GM10248 (cell line): ENCODE measurements at regions not wholly inside any gene's neighbourhood (a gene's known extent, or its start where the extent isn't known, plus 50 kb on each side); places are given as distances from the start of the nearest gene placed in this dataset.
"Not testable (repeated sequence)": the region's sequence is repeated elsewhere in the genome, so short reads cannot be mapped to it uniquely, and the experiment has no call there.

Experiments
- CTCF ChIA-PET: fragments of 300-600 bp; sonication (Branson Sonifier 250); formaldehyde crosslinking; extraction: SDS; loops from one replicate; lab custom pipeline; 2021; ENCODE audit warnings: antibody characterized with exemption; lab: Yijun Ruan, JAX
- POLR2A ChIA-PET: fragments of 350-650 bp; sonication (Branson Sonifier 250); formaldehyde crosslinking; extraction: SDS; loops from one replicate; lab custom pipeline; 2020; ENCODE audit warnings: antibody characterized with exemption; lab: Yijun Ruan, JAX
- DNase-seq: peaks from one replicate; pipeline ENCODE4 v3.0.0; 2012; ENCODE audit errors: extremely low spot score
- TF ChIP-seq, protein P1 (sequence below): IDR thresholded peaks from 2 replicates; pipeline ENCODE4 v1.5.1; 2012; ENCODE audit warnings: mild to moderate bottlenecking, low read depth; ENCODE audit errors: extremely low read depth, missing control alignments, control extremely low read depth

DNA sequence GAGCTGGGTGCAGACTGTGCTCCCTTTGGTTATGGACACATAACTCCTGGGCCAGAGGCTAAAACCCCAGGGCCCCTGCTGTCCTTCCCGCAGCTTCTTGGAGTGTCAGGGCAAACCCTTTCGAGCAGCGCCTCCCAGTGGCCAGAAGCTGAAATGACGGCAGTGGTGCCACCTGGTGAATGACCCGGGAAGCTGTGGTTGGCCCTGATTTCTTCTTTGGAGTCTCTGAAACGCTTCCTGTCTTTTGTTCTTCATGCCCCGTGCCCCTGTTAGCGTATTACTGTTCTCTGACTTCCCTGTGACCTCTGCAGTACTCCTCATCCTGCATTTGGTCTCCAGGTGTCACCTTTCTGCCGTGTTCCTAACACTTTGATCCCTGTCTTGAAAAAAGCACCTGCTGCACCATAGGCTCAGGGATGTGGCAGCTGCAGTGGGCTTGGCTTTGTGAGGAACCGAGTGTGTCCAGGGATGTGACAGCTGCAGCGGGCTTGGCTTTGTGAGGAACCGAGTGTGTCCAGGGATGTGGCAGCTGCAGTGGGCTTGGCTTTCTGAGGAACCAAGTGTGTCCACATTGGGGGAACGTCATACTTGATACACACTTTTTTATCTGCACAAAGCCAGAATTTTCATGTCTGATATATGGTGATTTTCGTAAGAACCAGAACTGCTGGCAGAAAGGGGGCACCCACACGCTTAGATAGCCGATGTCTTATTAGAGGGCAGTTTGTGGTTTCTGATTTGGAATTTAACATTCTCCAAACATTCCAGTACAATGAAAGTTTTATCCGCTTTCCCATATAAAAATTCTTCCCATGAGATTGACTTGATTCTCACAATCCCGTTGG, 241.8 kb upstream of the FRG2C start:
- DNase-seq, POLR2A ChIA-PET: not testable (repeated sequence)
- TF ChIP-seq, protein P1, sequence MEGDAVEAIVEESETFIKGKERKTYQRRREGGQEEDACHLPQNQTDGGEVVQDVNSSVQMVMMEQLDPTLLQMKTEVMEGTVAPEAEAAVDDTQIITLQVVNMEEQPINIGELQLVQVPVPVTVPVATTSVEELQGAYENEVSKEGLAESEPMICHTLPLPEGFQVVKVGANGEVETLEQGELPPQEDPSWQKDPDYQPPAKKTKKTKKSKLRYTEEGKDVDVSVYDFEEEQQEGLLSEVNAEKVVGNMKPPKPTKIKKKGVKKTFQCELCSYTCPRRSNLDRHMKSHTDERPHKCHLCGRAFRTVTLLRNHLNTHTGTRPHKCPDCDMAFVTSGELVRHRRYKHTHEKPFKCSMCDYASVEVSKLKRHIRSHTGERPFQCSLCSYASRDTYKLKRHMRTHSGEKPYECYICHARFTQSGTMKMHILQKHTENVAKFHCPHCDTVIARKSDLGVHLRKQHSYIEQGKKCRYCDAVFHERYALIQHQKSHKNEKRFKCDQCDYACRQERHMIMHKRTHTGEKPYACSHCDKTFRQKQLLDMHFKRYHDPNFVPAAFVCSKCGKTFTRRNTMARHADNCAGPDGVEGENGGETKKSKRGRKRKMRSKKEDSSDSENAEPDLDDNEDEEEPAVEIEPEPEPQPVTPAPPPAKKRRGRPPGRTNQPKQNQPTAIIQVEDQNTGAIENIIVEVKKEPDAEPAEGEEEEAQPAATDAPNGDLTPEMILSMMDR, result peak; percentile 48
- CTCF ChIA-PET, result interaction anchor here (1.0 to 1.3 kb wide), 3 partner anchors 8 to 44 kb away, joined by 3 to 7 read pairs (median 3); no protein-coding TSS in a partner anchor

DNA sequence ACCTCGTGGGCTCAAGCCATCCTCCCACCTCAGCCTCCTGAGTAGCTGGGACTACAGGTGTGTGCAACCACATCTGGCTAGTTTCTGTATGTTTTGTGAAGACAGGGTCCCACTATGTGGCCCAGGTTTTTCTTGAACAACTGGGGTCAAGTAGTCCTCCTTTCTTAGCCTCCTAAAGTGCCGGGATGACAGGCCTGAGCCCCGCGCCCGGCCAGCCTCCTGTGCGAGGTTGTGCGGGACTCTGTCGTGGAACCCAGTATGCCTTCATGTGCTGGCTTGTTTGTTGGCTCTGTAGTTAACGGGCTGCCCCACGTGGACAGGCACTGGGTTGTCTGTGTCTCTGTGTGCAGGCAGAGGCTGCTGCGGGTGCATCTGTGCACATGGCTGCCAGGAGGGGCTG, 238.7 kb upstream of the FRG2C start:
- DNase-seq, CTCF ChIA-PET, POLR2A ChIA-PET: not testable (repeated sequence)

DNA sequence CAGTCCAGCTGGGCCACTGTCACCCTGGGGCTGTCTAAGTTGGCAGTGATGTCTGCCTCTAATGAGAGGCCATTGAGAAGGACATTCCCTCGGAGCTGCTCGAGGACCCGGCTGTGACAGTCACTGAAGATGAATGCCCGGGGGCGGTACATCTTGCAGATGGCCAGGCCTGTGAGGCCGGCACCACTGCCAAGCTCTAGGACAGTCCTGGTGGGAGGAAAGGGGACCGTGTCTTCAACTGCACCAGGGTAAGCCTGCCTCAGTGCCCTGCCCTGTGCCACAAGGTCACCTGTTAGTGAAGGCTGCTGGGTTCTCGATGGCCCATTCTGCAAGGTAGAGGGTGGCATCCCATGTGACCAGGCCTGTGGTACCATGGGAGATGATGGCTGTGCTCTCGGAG, 236.6 kb upstream of the FRG2C start:
- DNase-seq, POLR2A ChIA-PET: not testable (repeated sequence)
- CTCF ChIA-PET, result interaction anchor here (1.8 kb wide), 1 partner anchor 65 kb away, joined by 4 read pairs; no protein-coding TSS in a partner anchor

DNA sequence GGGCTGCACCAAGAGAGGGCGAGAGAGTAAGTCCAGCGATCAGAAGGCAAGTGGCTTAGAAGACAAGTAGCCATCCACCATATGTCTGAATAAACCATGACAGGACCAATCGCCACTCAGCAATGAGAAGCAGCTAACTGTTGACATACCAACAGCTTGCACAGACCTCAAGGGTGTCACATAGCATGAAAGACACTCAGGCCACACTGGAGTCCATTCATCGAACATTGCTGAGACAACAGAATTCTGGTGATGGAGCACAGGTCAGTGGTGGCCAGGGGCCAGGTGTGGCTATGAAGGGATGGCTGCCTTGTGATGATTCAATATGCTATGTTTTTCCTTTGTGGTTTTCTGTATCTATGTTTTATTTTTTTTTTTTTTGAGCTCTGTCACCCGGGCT, 236.2 kb upstream of the FRG2C start:
- POLR2A ChIA-PET, result not testable (repeated sequence)
- CTCF ChIA-PET, result interaction anchor here (0.8 kb wide), 1 partner anchor 9 kb away, joined by 3 read pairs; no protein-coding TSS in a partner anchor

DNA sequence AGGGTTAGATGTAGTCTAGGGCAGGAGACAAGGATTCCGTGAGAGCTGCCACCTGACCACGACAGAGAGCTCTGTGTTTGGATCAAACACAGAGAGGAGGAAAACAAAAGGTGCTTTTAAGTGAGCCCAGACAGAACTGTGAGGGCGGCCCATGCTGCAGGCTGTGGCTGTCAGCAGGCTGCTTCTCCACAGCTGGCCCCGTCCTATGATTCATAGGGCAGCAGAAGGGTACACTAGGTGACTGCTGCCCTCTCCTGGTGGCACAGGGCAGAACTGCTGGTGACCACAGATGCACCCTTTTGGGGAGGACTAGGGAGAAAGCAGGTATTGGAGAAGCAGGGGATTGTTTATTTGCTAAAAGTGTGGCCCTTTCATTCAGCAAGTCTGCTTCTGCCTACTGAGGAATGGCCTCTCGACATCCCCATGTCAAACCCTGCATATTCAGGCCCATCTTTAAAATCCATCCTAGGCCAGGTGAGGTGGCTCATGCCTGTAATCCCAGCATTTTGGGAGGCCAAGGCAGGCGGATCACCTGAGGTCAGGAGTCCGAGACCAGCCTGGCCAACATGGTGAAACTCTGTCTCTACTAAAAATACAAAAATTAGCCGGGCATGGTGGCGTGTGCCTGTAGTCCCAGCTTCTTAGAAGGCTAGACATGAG, 234.4 kb upstream of the FRG2C start:
- POLR2A ChIA-PET, result not testable (repeated sequence)
- TF ChIP-seq, protein P1, result peak; percentile 74
- peak; percentile 35 for DNase-seq
- CTCF ChIA-PET, result interaction anchor here (0.7 to 2.0 kb wide), 5 partner anchors 7 to 167 kb away, joined by 3 to 7 read pairs (median 4); no protein-coding TSS in a partner anchor

More for the DNA sequence above, 236.2 kb upstream of the FRG2C start:
- not testable (repeated sequence) for DNase-seq

DNA sequence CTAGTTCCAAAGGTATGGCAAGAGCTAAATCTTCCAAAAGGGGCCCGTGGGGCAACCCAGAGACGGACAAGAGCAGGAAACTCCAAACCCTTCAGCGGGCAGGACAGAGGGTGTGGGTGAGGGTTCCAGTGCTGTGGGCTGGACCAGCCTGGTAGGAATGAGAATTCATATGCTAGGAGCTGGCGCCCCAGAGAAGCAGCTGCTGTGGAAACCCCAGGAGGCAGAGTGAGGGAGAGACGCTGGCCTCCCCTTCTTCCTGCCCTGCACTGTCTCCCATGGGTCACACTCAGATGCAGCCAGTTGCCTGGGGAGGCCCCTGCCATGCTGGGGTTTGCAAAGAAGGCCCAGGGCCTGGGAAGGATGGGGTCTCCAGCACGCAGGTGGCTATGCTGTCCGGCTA, 233.7 kb upstream of the FRG2C start:
- CTCF ChIA-PET, result interaction anchor here (2.0 kb wide), 1 partner anchor 8 kb away, joined by 7 read pairs; no protein-coding TSS in a partner anchor
- DNase-seq, POLR2A ChIA-PET: not testable (repeated sequence)

DNA sequence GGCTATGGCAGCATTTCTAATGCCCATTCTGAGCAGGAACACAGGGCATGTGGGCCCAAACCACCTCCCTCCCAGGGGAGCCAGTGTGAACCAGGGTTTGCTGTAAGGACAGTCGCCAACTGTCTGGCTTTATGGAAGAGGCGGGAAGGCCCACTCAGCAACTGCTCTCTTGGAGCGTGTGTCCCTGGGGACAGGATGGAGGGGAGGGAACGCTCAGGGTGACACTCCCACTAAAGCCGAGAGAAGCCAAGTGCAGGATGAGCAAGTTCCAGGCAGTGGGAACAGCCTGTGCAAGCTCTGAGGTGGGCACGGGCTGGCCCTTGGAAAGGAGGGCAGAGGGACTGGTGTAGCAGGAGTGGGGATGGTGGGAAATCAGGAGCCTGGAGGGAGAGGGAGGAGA, 233.0 kb upstream of the FRG2C start:
- DNase-seq, POLR2A ChIA-PET: not testable (repeated sequence)
- CTCF ChIA-PET, result interaction anchor here (2.0 kb wide), 1 partner anchor 9 kb away, joined by 7 read pairs; no protein-coding TSS in a partner anchor

DNA sequence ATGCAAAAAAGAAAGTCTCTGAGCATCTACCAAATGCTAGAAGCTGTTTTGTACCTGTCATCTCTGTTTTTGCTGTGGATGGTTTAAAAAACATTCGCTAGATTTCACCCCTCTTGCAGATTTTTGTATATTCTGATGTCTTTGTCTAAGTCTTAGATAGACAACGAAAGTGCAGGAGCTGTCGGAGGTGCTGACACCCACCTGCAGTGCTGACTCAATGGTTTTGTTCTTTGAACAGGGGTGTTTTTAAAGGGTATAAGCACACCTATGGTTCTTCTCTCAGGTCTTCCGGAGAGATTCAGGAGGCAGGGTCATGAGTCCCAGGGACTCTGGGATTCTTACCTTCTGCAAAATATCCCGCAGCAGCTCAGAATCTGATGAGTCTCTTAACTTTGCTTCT, 231.7 kb upstream of the FRG2C start:
- DNase-seq, CTCF ChIA-PET, POLR2A ChIA-PET: not testable (repeated sequence)

DNA sequence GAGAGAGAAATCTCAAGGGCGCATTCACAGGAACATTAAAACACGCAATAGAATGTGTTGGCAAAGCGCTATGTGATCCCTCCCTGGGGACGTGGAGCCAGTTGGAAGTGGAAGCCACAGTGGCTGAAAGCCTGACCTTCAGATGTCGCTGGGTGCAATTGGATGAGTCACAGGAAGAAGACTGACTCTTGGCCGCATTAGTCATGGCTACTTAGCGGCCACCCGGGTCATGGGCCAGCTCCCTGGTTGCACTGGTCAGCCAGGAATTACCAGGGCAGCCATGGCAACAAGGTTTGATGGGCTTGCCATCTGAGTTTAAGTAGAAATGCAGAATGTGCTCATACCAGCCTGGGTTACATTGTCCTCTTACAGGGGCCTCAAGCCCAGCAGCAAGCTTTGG, 231.2 kb upstream of the FRG2C start:
- DNase-seq, CTCF ChIA-PET, POLR2A ChIA-PET: not testable (repeated sequence)

DNA sequence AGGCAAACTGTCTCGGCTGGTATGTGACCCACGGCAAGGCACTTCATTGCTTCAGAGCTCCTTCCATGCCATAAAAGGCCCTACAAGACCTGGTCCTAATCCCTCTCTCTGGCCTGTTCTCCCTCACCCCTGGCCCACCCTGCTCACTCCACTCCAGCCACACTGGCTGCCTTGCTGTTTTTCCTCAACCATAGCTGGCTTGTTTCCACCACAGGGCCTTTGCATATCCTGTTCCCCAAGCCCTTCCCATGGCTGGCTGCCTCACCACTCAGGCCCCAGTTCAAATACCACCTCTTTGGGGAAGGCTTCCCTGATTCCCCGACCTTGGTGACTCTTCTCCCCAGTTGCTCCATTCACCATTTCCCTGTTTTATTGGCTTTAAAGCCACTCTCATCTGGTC, 230.8 kb upstream of the FRG2C start:
- DNase-seq, POLR2A ChIA-PET, CTCF ChIA-PET: not testable (repeated sequence)

DNA sequence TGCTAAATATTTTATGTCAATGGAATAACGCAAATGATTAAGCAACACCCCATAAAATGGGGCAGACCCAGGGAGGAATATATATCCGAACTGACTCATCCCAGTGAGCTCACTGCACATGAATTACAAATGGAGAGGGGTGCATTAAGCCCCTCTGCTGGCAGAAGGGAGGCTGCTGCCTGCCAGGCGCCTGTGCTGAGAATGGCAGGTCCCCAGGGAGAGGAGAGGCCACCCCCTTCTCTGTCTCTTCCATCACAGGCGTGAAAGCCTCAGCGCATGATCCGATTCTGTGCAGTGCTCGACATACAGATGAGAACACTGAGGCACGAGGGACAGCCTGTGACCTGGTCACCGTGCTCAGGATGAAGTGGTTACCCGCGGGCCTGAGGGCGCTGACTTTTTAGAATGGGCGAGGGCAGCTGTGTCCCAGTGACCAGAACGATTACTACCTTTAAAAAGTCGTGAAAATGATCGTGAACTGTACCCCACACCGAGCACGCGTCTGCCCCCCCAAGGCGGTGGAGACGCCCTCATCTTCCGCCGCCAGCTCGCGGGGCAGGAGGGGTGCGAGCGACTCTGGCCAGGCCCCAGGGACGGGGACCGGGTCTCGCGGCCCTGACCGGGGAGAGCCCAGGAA, 229.7 kb upstream of the FRG2C start:
- CTCF ChIA-PET, DNase-seq, POLR2A ChIA-PET: not testable (repeated sequence)
